OCI-LY1 (cell line): ENCODE measurements at regions not wholly inside any gene's neighbourhood (a gene's known extent, or its start where the extent isn't known, plus 50 kb on each side); places are given as distances from the start of the nearest gene placed in this dataset.

Source experiments
- CTCF ChIP-seq: fragments of 200-600 bp; sonication (generic), shearing (Covaris generic); IDR thresholded peaks from 2 replicates; pipeline ENCODE4 v1.5.1; 2017; ENCODE audit warnings: mild to moderate bottlenecking, antibody characterized with exemption, low read length, moderate library complexity, mixed read lengths
- EZH2 ChIP-seq: fragments of 200-600 bp; sonication (generic), shearing (Covaris generic); IDR thresholded peaks from 2 replicates; pipeline ENCODE4 v1.8.0; 2017; ENCODE audit warnings: borderline replicate concordance, mixed run types, mild to moderate bottlenecking, antibody characterized with exemption, low read length, moderate library complexity, mixed read lengths

GRCh38 chr3:72230774-72231379, 445.9 kb upstream of the PROK2 start:
- TF ChIP-seq CTCF (no peak), EZH2 (no peak)
